ENCODE measurements at regions not wholly inside any gene's neighbourhood (a gene's known extent, or its start where the extent isn't known, plus 50 kb on each side); places are given as distances from the start of the nearest gene placed in this dataset.

GRCh38 chr6:78268591-78269452 lies 598.5 kb upstream of the IRAK1BP1 start:
- no peak for TF ChIP-seq CTCF (IDR thresholded peaks at IDR 0.05)
- H3K27ac ChIP-seq, result no peak overlapping the region
- no peaks in the 10 kb centered on the region for H3K9me3 ChIP-seq (ENCODE audit: control insufficient read depth, low read length)
- H3K4me3 ChIP-seq (ENCODE audit: low read depth, low read length), result no peak overlapping the region
- H3K4me1 ChIP-seq, result no peaks in the 10 kb centered on the region
- no peaks in the 10 kb centered on the region for H3K36me3 ChIP-seq (ENCODE audit: control insufficient read depth, insufficient read depth, low read length)
- H2AFZ ChIP-seq, result no peak overlapping the region
- no peak overlapping the region for H3K4me2 ChIP-seq (ENCODE audit: low read length)
- no peak overlapping the region for H3K9ac ChIP-seq
- no peaks in the 10 kb centered on the region for H3K79me2 ChIP-seq
- H3K27me3 ChIP-seq (ENCODE audit: control insufficient read depth, insufficient read depth, low read length), result no peaks in the 10 kb centered on the region

- Histone ChIP-seq H3K9ac (no peak overlapping the region), H3K4me1 (no peaks in the 10 kb centered on the region), H3K9me3 (ENCODE audit: control insufficient read depth, low read length) (no peaks in the 10 kb centered on the region), H3K36me3 (ENCODE audit: control insufficient read depth, insufficient read depth, low read length) (no peaks in the 10 kb centered on the region), H3K27me3 (ENCODE audit: control insufficient read depth, insufficient read depth, low read length) (no peaks in the 10 kb centered on the region), H3K4me2 (ENCODE audit: low read length) (no peak overlapping the region), H3K79me2 (no peaks in the 10 kb centered on the region), H2AFZ (no peak overlapping the region), H3K4me3 (ENCODE audit: low read depth, low read length) (no peak overlapping the region), H3K27ac (no peak overlapping the region)
- no peak for TF ChIP-seq CTCF (IDR thresholded peaks at IDR 0.05)
These were observed 566.5 kb upstream of the IRAK1BP1 start for GRCh38 chr6:78300885-78301284.

- Histone ChIP-seq H3K79me2 (no peaks in the 10 kb centered on the region), H3K9ac (no peak overlapping the region), H3K27ac (no peak overlapping the region), H2AFZ (no peak overlapping the region), H3K4me3 (ENCODE audit: low read depth, low read length) (no peak overlapping the region), H3K36me3 (ENCODE audit: control insufficient read depth, insufficient read depth, low read length) (no peaks in the 10 kb centered on the region), H3K4me1 (no peaks in the 10 kb centered on the region), H3K27me3 (ENCODE audit: control insufficient read depth, insufficient read depth, low read length) (no peaks in the 10 kb centered on the region), H3K9me3 (ENCODE audit: control insufficient read depth, low read length) (no peaks in the 10 kb centered on the region), H3K4me2 (ENCODE audit: low read length) (no peak overlapping the region)
- no peak for TF ChIP-seq CTCF (IDR thresholded peaks at IDR 0.05)
These were observed 564.9 kb upstream of the IRAK1BP1 start for GRCh38 chr6:78302411-78302810.

GRCh38 chr6:78308025-78308424 lies 559.3 kb upstream of the IRAK1BP1 start:
- Histone ChIP-seq H3K9ac (no peak overlapping the region), H3K4me3 (ENCODE audit: low read depth, low read length) (no peak overlapping the region), H3K4me1 (no peaks in the 10 kb centered on the region), H3K36me3 (ENCODE audit: control insufficient read depth, insufficient read depth, low read length) (no peaks in the 10 kb centered on the region), H2AFZ (no peak overlapping the region), H3K9me3 (ENCODE audit: control insufficient read depth, low read length) (no peaks in the 10 kb centered on the region), H3K27ac (no peak overlapping the region), H3K79me2 (no peaks in the 10 kb centered on the region), H3K27me3 (ENCODE audit: control insufficient read depth, insufficient read depth, low read length) (no peaks in the 10 kb centered on the region), H3K4me2 (ENCODE audit: low read length) (no peak overlapping the region)
- TF ChIP-seq CTCF (IDR thresholded peaks at IDR 0.05), result no peak
